HCT116 (cell line): ENCODE measurements at regions not wholly inside any gene's neighbourhood (a gene's known extent, or its start where the extent isn't known, plus 50 kb on each side); places are given as distances from the start of the nearest gene placed in this dataset.

Experiments used
- ATAC-seq: fragments of 200-7000 bp; cut with Tn5 transposase; 2 replicates; pipeline ENCODE4 v1.9.1; 2020; ENCODE audit warnings: mild to moderate bottlenecking, moderate library complexity
- BruUV-seq: library from RNA; stranded (reverse); fragments of 400-500 nt; replicated peaks from 2 replicates; lab custom pipeline; 2021; lab: Mats Ljungman, UMichigan
- CTCF ChIA-PET: fragments of 300-600 bp; sonication (Branson Sonifier 250); formaldehyde crosslinking; loops from one replicate; lab custom pipeline; 2021; ENCODE audit warnings: antibody characterized with exemption; lab: Charles Lee
- POLR2A ChIA-PET: fragments of 300-600, 350-600 bp; sonication (Branson Sonifier 250); formaldehyde crosslinking; loops from one replicate; lab custom pipeline; 2021; ENCODE audit warnings: antibody characterized with exemption; lab: Charles Lee
- RAD21 ChIA-PET, 2 experiments: fragments of 300-600 bp; sonication (Branson Sonifier 250); formaldehyde crosslinking; loops; one replicate each; lab custom pipeline; 2023; ENCODE audit warnings: low total read pairs in 2 of 2; ENCODE audit not compliant: uncharacterized antibody in 2 of 2, unreplicated experiment in 2 of 2, low non-redundant PET in 1 of 2; lab: Charles Lee
- DNase-seq: peaks from one replicate; pipeline ENCODE4 v3.0.0-alpha.2; 2010; ENCODE audit warnings: low read depth, low spot score
- H2AFZ ChIP-seq: fragments of 200-600 bp; shearing (Covaris generic), sonication (generic); 2 replicates; pipeline ENCODE4 v1.6.1; 2017; ENCODE audit warnings: low read depth, mixed run types, mixed read lengths, antibody characterized with exemption, low read length; ENCODE audit not compliant: poor library complexity, severe bottlenecking
- H3K27ac ChIP-seq: 2 replicates; pipeline ENCODE4 v1.5.1; 2012; ENCODE audit warnings: low read depth, low read length
- H3K27me3 ChIP-seq: fragments of 200-600 bp; sonication (generic); 2 replicates; pipeline ENCODE4 v1.6.1; 2016; ENCODE audit warnings: mixed run types, low read length, mixed read lengths; ENCODE audit not compliant: insufficient read depth
- H3K36me3 ChIP-seq, 2 experiments: fragments of 200-500 bp in 1 of 2; fragments of 200-600 bp in 1 of 2; sonication (Bioruptor generic) in 1 of 2; sonication (generic) in 1 of 2; 2 replicates each; pipeline versions ENCODE4 v1.5.1 to v1.6.1; 2014 to 2016; ENCODE audit warnings: low read length in 2 of 2, inconsistent platforms in 1 of 2, mixed read lengths in 1 of 2, mixed run types in 1 of 2; ENCODE audit not compliant: insufficient read depth in 2 of 2, control insufficient read depth in 1 of 2
- H3K4me1 ChIP-seq, 2 experiments: fragments of 200-600 bp in 1 of 2; sonication (generic) in 1 of 2; 2 replicates each; pipeline versions ENCODE4 v1.5.1 to v1.6.1; 2012 to 2017; ENCODE audit warnings: low read length in 2 of 2, inconsistent platforms in 1 of 2, mild to moderate bottlenecking in 1 of 2, mixed read lengths in 1 of 2, mixed run types in 1 of 2, moderate library complexity in 1 of 2; ENCODE audit not compliant: insufficient read depth in 2 of 2, control insufficient read depth in 1 of 2
- H3K4me2 ChIP-seq: fragments of 200-600 bp; sonication (generic); 2 replicates; pipeline ENCODE4 v1.6.1; 2017; ENCODE audit warnings: mixed run types, low read length, mixed read lengths
- H3K4me3 ChIP-seq, 2 experiments: fragments of 200-600 bp in 1 of 2; sonication (generic) in 1 of 2; replicated peaks in 1 of 2; 2 replicates each; pipeline ENCODE4 v1.5.1; 2011 to 2016; ENCODE audit warnings: low read length in 2 of 2, control low read depth in 1 of 2, low read depth in 1 of 2, mild to moderate bottlenecking in 1 of 2, mixed read lengths in 1 of 2, mixed run types in 1 of 2
- H3K79me2 ChIP-seq: fragments of 200-600 bp; sonication (generic); 2 replicates; pipeline ENCODE4 v1.6.1; 2017; ENCODE audit warnings: mild to moderate bottlenecking, mixed run types, low read length, moderate library complexity, mixed read lengths; ENCODE audit not compliant: insufficient read depth
- H3K9ac ChIP-seq: fragments of 200-600 bp; sonication (generic); 2 replicates; pipeline ENCODE4 v1.6.1; 2016; ENCODE audit warnings: low read length, mixed read lengths
- H3K9me2 ChIP-seq: fragments of 200-600 bp; sonication (generic), shearing (Covaris generic); 2 replicates; pipeline ENCODE4 v1.6.1; 2017; ENCODE audit warnings: mixed run types, mild to moderate bottlenecking, moderate library complexity; ENCODE audit not compliant: insufficient read depth
- H3K9me3 ChIP-seq, 2 experiments: fragments of 200-500 bp in 1 of 2; fragments of 200-600 bp in 1 of 2; sonication (Bioruptor generic) in 1 of 2; sonication (generic) in 1 of 2; 2 replicates each; pipeline ENCODE4 v1.6.1; 2014 to 2017; ENCODE audit warnings: low read length in 2 of 2, mixed read lengths in 2 of 2, inconsistent platforms in 1 of 2, low read depth in 1 of 2, mild to moderate bottlenecking in 1 of 2, mixed run types in 1 of 2, moderate library complexity in 1 of 2; ENCODE audit not compliant: control insufficient read depth in 1 of 2, insufficient read depth in 1 of 2
- H4K20me1 ChIP-seq: fragments of 200-600 bp; sonication (generic), shearing (Covaris generic); 2 replicates; pipeline ENCODE4 v1.6.1; 2017; ENCODE audit warnings: mixed run types, mild to moderate bottlenecking, moderate library complexity; ENCODE audit not compliant: insufficient read depth
- CBX3 ChIP-seq: IDR thresholded peaks from 2 replicates; pipeline ENCODE4 v1.6.1; 2012; ENCODE audit warnings: low read depth
- EGR1 ChIP-seq: IDR thresholded peaks from 2 replicates; pipeline ENCODE4 v1.6.1; 2012; ENCODE audit warnings: low read depth
- ELF1 ChIP-seq: IDR thresholded peaks from 2 replicates; pipeline ENCODE4 v1.6.1; 2012; ENCODE audit warnings: low read depth, borderline replicate concordance
- EZH2 ChIP-seq: fragments of 200-600 bp; sonication (generic); IDR thresholded peaks from 2 replicates; pipeline ENCODE4 v1.6.1; 2017; ENCODE audit warnings: antibody characterized with exemption, mixed run types
- FOSL1 ChIP-seq: IDR thresholded peaks from 2 replicates; pipeline ENCODE4 v1.6.1; 2012; ENCODE audit warnings: low read depth
- JUND ChIP-seq: IDR thresholded peaks from 2 replicates; pipeline ENCODE4 v1.6.1; 2012
- POLR2A ChIP-seq: IDR thresholded peaks from 2 replicates; pipeline ENCODE4 v1.7.0; 2011; ENCODE audit warnings: borderline replicate concordance; ENCODE audit not compliant: insufficient read depth, insufficient read length; ENCODE audit errors: extremely low read depth
- POLR2AphosphoS5 ChIP-seq: IDR thresholded peaks from 2 replicates; pipeline ENCODE4 v1.6.1; 2011; ENCODE audit warnings: mild to moderate bottlenecking, low read depth, low read length, moderate library complexity
- SIN3A ChIP-seq: IDR thresholded peaks from 2 replicates; pipeline ENCODE4 v1.6.1; 2012; ENCODE audit warnings: low read depth
- SP1 ChIP-seq: IDR thresholded peaks from 2 replicates; pipeline ENCODE4 v1.6.1; 2012; ENCODE audit warnings: low read depth
- SRF ChIP-seq: IDR thresholded peaks from 2 replicates; pipeline ENCODE4 v1.6.1; 2012; ENCODE audit warnings: low read depth
- TCF7L2 ChIP-seq: IDR thresholded peaks from 2 replicates; pipeline ENCODE4 v1.7.0; 2011; ENCODE audit warnings: borderline replicate concordance, inconsistent platforms; ENCODE audit not compliant: insufficient read depth, insufficient read length; ENCODE audit errors: extremely low read depth
- YY1 ChIP-seq: IDR thresholded peaks from 2 replicates; pipeline ENCODE4 v1.6.1; 2011; ENCODE audit warnings: low read length, low read depth, moderate library complexity, mild to moderate bottlenecking; ENCODE audit not compliant: insufficient replicate concordance; ENCODE audit errors: extremely low read depth
- ZFX ChIP-seq: fragments of 450-650 bp; IDR thresholded peaks from 2 replicates; pipeline ENCODE4 v1.6.1; 2017
- intact Hi-C: fragments of 100-400 bp; cut with micrococcal nuclease; formaldehyde crosslinking; loops from 2 replicates; pipeline ENCODE4 v1.10.0; 2022
- TF ChIP-seq, protein P1 (sequence below): IDR thresholded peaks from 2 replicates; pipeline ENCODE4 v1.6.1; 2012
- TF ChIP-seq, protein P2 (sequence below): IDR thresholded peaks from 2 replicates; pipeline ENCODE4 v1.6.1; 2012; ENCODE audit warnings: low read depth
- TF ChIP-seq, protein P3 (sequence below), 3 experiments: fragments of 200-600 bp in 1 of 3; sonication (generic) in 1 of 3; IDR thresholded peaks in 2 of 3; conservative IDR thresholded peaks in 1 of 3; 2 replicates each; pipeline ENCODE4 v1.5.1; 2012 to 2017; ENCODE audit warnings: low read depth in 2 of 3, low read length in 2 of 3, antibody characterized with exemption in 1 of 3, borderline replicate concordance in 1 of 3, control low read depth in 1 of 3, mild to moderate bottlenecking in 1 of 3, mixed read lengths in 1 of 3, mixed run types in 1 of 3, moderate library complexity in 1 of 3; ENCODE audit not compliant: insufficient read depth in 1 of 3

DNA sequence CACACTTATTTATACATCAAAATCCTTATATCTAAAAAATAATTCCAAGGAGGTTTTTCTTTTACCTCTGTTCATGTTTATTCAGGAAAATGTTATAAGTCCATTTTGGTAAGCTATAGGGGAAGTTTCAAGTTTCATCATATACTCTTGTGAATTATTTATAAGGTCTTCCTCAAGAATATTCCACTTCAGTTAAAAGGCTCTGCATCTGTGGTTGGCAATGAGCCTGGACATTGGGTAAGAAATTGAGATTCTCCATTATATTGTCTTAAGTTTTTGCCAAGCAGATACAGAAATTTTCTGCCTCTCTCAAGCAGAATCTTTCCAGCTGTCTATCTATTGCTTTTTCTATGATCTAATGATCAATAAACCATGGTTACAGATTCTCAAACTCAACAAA lies 641.9 kb downstream of the NLGN4X start:
- ChIA-PET POLR2A (no interaction called here), RAD21 (no interaction called here), CTCF (no interaction called here)
- no peak overlapping the region for H2AFZ ChIP-seq
- TF ChIP-seq, protein P1, sequence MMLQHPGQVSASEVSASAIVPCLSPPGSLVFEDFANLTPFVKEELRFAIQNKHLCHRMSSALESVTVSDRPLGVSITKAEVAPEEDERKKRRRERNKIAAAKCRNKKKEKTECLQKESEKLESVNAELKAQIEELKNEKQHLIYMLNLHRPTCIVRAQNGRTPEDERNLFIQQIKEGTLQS, result no peak
- TF ChIP-seq YY1 (no peak), SIN3A (no peak), ELF1 (no peak), SRF (no peak), POLR2AphosphoS5 (no peak)
- ATAC-seq (no peak), DNase-seq (no peak)
- no peaks in the 10 kb centered on the region for H3K27me3 ChIP-seq
- H3K36me3 ChIP-seq, result no peaks in the 10 kb centered on the region
- H3K9ac ChIP-seq, result no peak overlapping the region
- H4K20me1 ChIP-seq, result no peaks in the 10 kb centered on the region
- no peaks in the 10 kb centered on the region for H3K79me2 ChIP-seq
- H3K9me2 ChIP-seq, result no peaks in the 10 kb centered on the region
- no peak overlapping the region for H3K4me3 ChIP-seq
- no peak overlapping the region for H3K27ac ChIP-seq
- no peaks in the 10 kb centered on the region for H3K9me3 ChIP-seq
- no peak overlapping the region for H3K4me2 ChIP-seq
- no TSS peak for BruUV-seq
- H3K4me1 ChIP-seq, result no peaks in the 10 kb centered on the region
- intact Hi-C loops, result no loop called here

GRCh38 chrX:5575407-5575806 lies 653.3 kb downstream of the NLGN4X start:
- Histone ChIP-seq H3K79me2 (no peaks in the 10 kb centered on the region), H3K9me3 (no peaks in the 10 kb centered on the region), H3K4me1 (no peaks in the 10 kb centered on the region), H3K9me2 (no peaks in the 10 kb centered on the region), H2AFZ (no peak overlapping the region), H3K36me3 (no peaks in the 10 kb centered on the region), H4K20me1 (no peaks in the 10 kb centered on the region), H3K4me2 (no peak overlapping the region), H3K27me3 (no peaks in the 10 kb centered on the region), H3K4me3 (no peak overlapping the region), H3K27ac (no peak overlapping the region), H3K9ac (no peak overlapping the region)
- ChIA-PET RAD21 (no interaction called here), CTCF (no interaction called here), POLR2A (no interaction called here)
- DNase-seq (no peak), ATAC-seq (no peak)
- BruUV-seq, result no TSS peak
- intact Hi-C loops, result no loop called here
- no peak for TF ChIP-seq EGR1
- no peak for TF ChIP-seq FOSL1
- no peak for TF ChIP-seq POLR2A
- no peak for TF ChIP-seq TCF7L2
- no peak for TF ChIP-seq SIN3A
- TF ChIP-seq ZFX, result no peak
- no peak for TF ChIP-seq JUND
- no peak for TF ChIP-seq YY1
- no peak for TF ChIP-seq CBX3
- TF ChIP-seq, protein P2, sequence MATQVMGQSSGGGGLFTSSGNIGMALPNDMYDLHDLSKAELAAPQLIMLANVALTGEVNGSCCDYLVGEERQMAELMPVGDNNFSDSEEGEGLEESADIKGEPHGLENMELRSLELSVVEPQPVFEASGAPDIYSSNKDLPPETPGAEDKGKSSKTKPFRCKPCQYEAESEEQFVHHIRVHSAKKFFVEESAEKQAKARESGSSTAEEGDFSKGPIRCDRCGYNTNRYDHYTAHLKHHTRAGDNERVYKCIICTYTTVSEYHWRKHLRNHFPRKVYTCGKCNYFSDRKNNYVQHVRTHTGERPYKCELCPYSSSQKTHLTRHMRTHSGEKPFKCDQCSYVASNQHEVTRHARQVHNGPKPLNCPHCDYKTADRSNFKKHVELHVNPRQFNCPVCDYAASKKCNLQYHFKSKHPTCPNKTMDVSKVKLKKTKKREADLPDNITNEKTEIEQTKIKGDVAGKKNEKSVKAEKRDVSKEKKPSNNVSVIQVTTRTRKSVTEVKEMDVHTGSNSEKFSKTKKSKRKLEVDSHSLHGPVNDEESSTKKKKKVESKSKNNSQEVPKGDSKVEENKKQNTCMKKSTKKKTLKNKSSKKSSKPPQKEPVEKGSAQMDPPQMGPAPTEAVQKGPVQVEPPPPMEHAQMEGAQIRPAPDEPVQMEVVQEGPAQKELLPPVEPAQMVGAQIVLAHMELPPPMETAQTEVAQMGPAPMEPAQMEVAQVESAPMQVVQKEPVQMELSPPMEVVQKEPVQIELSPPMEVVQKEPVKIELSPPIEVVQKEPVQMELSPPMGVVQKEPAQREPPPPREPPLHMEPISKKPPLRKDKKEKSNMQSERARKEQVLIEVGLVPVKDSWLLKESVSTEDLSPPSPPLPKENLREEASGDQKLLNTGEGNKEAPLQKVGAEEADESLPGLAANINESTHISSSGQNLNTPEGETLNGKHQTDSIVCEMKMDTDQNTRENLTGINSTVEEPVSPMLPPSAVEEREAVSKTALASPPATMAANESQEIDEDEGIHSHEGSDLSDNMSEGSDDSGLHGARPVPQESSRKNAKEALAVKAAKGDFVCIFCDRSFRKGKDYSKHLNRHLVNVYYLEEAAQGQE, result no peak
- TF ChIP-seq, protein P3, sequence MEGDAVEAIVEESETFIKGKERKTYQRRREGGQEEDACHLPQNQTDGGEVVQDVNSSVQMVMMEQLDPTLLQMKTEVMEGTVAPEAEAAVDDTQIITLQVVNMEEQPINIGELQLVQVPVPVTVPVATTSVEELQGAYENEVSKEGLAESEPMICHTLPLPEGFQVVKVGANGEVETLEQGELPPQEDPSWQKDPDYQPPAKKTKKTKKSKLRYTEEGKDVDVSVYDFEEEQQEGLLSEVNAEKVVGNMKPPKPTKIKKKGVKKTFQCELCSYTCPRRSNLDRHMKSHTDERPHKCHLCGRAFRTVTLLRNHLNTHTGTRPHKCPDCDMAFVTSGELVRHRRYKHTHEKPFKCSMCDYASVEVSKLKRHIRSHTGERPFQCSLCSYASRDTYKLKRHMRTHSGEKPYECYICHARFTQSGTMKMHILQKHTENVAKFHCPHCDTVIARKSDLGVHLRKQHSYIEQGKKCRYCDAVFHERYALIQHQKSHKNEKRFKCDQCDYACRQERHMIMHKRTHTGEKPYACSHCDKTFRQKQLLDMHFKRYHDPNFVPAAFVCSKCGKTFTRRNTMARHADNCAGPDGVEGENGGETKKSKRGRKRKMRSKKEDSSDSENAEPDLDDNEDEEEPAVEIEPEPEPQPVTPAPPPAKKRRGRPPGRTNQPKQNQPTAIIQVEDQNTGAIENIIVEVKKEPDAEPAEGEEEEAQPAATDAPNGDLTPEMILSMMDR (IDR thresholded peaks at IDR 0.05 in 2 of 3, conservative IDR thresholded peaks at IDR 0.05 in 1 of 3; ENCODE audit: borderline replicate concordance in 1 of 3, insufficient read depth in 1 of 3, low read depth in 2 of 3, low read length in 2 of 3), result no peak
- TF ChIP-seq, protein P1, result no peak
- no peak for TF ChIP-seq SRF
- TF ChIP-seq EZH2, result no peak
- no peak for TF ChIP-seq SP1
- TF ChIP-seq ELF1, result no peak
